ENCODE measurements at regions not wholly inside any gene's neighbourhood (a gene's known extent, or its start where the extent isn't known, plus 50 kb on each side); places are given as distances from the start of the nearest gene placed in this dataset.

- no peaks in the 10 kb centered on the region for H3K4me1 ChIP-seq (ENCODE audit: control insufficient read depth in 2 of 2, insufficient read depth in 2 of 2, low read length in 2 of 2)
- H3K36me3 ChIP-seq (ENCODE audit: control insufficient read depth in 2 of 2, insufficient read depth in 2 of 2, low read length in 2 of 2), result no peaks in the 10 kb centered on the region
- no peaks in the 10 kb centered on the region for H3K27me3 ChIP-seq (ENCODE audit: control insufficient read depth in 2 of 2, insufficient read depth in 2 of 2, low read length in 2 of 2)
- H3K27ac ChIP-seq (ENCODE audit: low read depth in 2 of 2, low read length in 2 of 2), result no peak overlapping the region
- H3K9ac ChIP-seq (ENCODE audit: low read depth in 1 of 2, low read length in 2 of 2), result no peak overlapping the region
- no peaks in the 10 kb centered on the region for H3K9me3 ChIP-seq (ENCODE audit: control insufficient read depth in 2 of 2, low read length in 2 of 2)
- H3K4me3 ChIP-seq (ENCODE audit: low read length in 2 of 2), result no peak overlapping the region
Observed at GRCh38 chr2:65850695-65851094, 418.3 kb upstream of the SPRED2 start.

GRCh38 chr2:65846989-65847678 lies 414.7 kb upstream of the SPRED2 start:
- Histone ChIP-seq H3K4me3 (ENCODE audit: low read length in 2 of 2) (no peak overlapping the region), H3K27ac (ENCODE audit: low read depth in 2 of 2, low read length in 2 of 2) (no peak overlapping the region), H3K9me3 (ENCODE audit: control insufficient read depth in 2 of 2, low read length in 2 of 2) (no peaks in the 10 kb centered on the region), H3K27me3 (ENCODE audit: control insufficient read depth in 2 of 2, insufficient read depth in 2 of 2, low read length in 2 of 2) (no peaks in the 10 kb centered on the region), H3K9ac (ENCODE audit: low read depth in 1 of 2, low read length in 2 of 2) (no peak overlapping the region), H3K36me3 (ENCODE audit: control insufficient read depth in 2 of 2, insufficient read depth in 2 of 2, low read length in 2 of 2) (no peaks in the 10 kb centered on the region), H3K4me1 (ENCODE audit: control insufficient read depth in 2 of 2, insufficient read depth in 2 of 2, low read length in 2 of 2) (no peaks in the 10 kb centered on the region)

GRCh38 chr2:65845442-65846182 lies 413.2 kb upstream of the SPRED2 start:
- Histone ChIP-seq H3K9me3 (ENCODE audit: control insufficient read depth in 2 of 2, low read length in 2 of 2) (no peaks in the 10 kb centered on the region), H3K36me3 (ENCODE audit: control insufficient read depth in 2 of 2, insufficient read depth in 2 of 2, low read length in 2 of 2) (no peaks in the 10 kb centered on the region), H3K27me3 (ENCODE audit: control insufficient read depth in 2 of 2, insufficient read depth in 2 of 2, low read length in 2 of 2) (no peaks in the 10 kb centered on the region), H3K4me3 (ENCODE audit: low read length in 2 of 2) (no peak overlapping the region), H3K9ac (ENCODE audit: low read depth in 1 of 2, low read length in 2 of 2) (no peak overlapping the region), H3K4me1 (ENCODE audit: control insufficient read depth in 2 of 2, insufficient read depth in 2 of 2, low read length in 2 of 2) (no peaks in the 10 kb centered on the region), H3K27ac (ENCODE audit: low read depth in 2 of 2, low read length in 2 of 2) (no peak overlapping the region)

DNA sequence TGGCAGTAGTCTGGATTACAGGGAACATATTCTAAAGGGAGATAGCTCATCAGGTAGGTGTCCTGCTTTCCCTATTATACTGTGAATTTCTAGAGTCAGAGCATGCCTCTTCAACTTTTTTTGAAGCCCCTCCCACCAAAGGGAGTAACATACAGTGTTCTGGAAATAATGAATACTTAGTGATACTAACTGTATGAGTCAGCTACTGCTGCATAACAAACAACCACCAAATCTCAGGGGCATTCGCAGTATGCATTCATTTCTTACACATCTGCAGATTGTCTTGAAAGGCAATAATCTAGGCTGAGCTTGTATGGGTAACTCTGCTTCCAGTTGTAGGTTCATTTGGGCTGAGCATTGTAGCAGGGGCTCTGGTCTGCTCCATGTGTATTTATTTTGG lies 409.7 kb upstream of the SPRED2 start:
- Histone ChIP-seq H3K4me1 (ENCODE audit: control insufficient read depth in 2 of 2, insufficient read depth in 2 of 2, low read length in 2 of 2) (no peaks in the 10 kb centered on the region), H3K27me3 (ENCODE audit: control insufficient read depth in 2 of 2, insufficient read depth in 2 of 2, low read length in 2 of 2) (no peaks in the 10 kb centered on the region), H3K27ac (ENCODE audit: low read depth in 2 of 2, low read length in 2 of 2) (no peak overlapping the region), H3K9me3 (ENCODE audit: control insufficient read depth in 2 of 2, low read length in 2 of 2) (no peaks in the 10 kb centered on the region), H3K4me3 (ENCODE audit: low read length in 2 of 2) (no peak overlapping the region), H3K9ac (ENCODE audit: low read depth in 1 of 2, low read length in 2 of 2) (no peak overlapping the region), H3K36me3 (ENCODE audit: control insufficient read depth in 2 of 2, insufficient read depth in 2 of 2, low read length in 2 of 2) (no peaks in the 10 kb centered on the region)

GRCh38 chr2:65835975-65836549 lies 403.7 kb upstream of the SPRED2 start:
- H3K27ac ChIP-seq (ENCODE audit: low read depth in 2 of 2, low read length in 2 of 2), result no peak overlapping the region
- H3K9ac ChIP-seq (ENCODE audit: low read depth in 1 of 2, low read length in 2 of 2), result no peak overlapping the region
- H3K27me3 ChIP-seq (ENCODE audit: control insufficient read depth in 2 of 2, insufficient read depth in 2 of 2, low read length in 2 of 2), result no peaks in the 10 kb centered on the region
- H3K36me3 ChIP-seq (ENCODE audit: control insufficient read depth in 2 of 2, insufficient read depth in 2 of 2, low read length in 2 of 2), result no peaks in the 10 kb centered on the region
- H3K9me3 ChIP-seq (ENCODE audit: control insufficient read depth in 2 of 2, low read length in 2 of 2), result no peaks in the 10 kb centered on the region
- H3K4me3 ChIP-seq (ENCODE audit: low read length in 2 of 2), result no peak overlapping the region
- no peaks in the 10 kb centered on the region for H3K4me1 ChIP-seq (ENCODE audit: control insufficient read depth in 2 of 2, insufficient read depth in 2 of 2, low read length in 2 of 2)

GRCh38 chr2:65834771-65835475 lies 402.5 kb upstream of the SPRED2 start:
- Histone ChIP-seq H3K27ac (ENCODE audit: low read depth in 2 of 2, low read length in 2 of 2) (no peak overlapping the region), H3K27me3 (ENCODE audit: control insufficient read depth in 2 of 2, insufficient read depth in 2 of 2, low read length in 2 of 2) (no peaks in the 10 kb centered on the region), H3K4me3 (ENCODE audit: low read length in 2 of 2) (no peak overlapping the region), H3K9ac (ENCODE audit: low read depth in 1 of 2, low read length in 2 of 2) (no peak overlapping the region), H3K9me3 (ENCODE audit: control insufficient read depth in 2 of 2, low read length in 2 of 2) (no peaks in the 10 kb centered on the region), H3K4me1 (ENCODE audit: control insufficient read depth in 2 of 2, insufficient read depth in 2 of 2, low read length in 2 of 2) (no peaks in the 10 kb centered on the region), H3K36me3 (ENCODE audit: control insufficient read depth in 2 of 2, insufficient read depth in 2 of 2, low read length in 2 of 2) (no peaks in the 10 kb centered on the region)

GRCh38 chr2:65834062-65834461 lies 401.7 kb upstream of the SPRED2 start:
- no peak overlapping the region for H3K27ac ChIP-seq (ENCODE audit: low read depth in 2 of 2, low read length in 2 of 2)
- H3K36me3 ChIP-seq (ENCODE audit: control insufficient read depth in 2 of 2, insufficient read depth in 2 of 2, low read length in 2 of 2), result no peaks in the 10 kb centered on the region
- no peaks in the 10 kb centered on the region for H3K4me1 ChIP-seq (ENCODE audit: control insufficient read depth in 2 of 2, insufficient read depth in 2 of 2, low read length in 2 of 2)
- no peak overlapping the region for H3K4me3 ChIP-seq (ENCODE audit: low read length in 2 of 2)
- no peak overlapping the region for H3K9ac ChIP-seq (ENCODE audit: low read depth in 1 of 2, low read length in 2 of 2)
- H3K9me3 ChIP-seq (ENCODE audit: control insufficient read depth in 2 of 2, low read length in 2 of 2), result no peaks in the 10 kb centered on the region
- H3K27me3 ChIP-seq (ENCODE audit: control insufficient read depth in 2 of 2, insufficient read depth in 2 of 2, low read length in 2 of 2), result no peaks in the 10 kb centered on the region

GRCh38 chr2:65831509-65831908 lies 399.1 kb upstream of the SPRED2 start:
- Histone ChIP-seq H3K9ac (ENCODE audit: low read depth in 1 of 2, low read length in 2 of 2) (no peak overlapping the region), H3K4me3 (ENCODE audit: low read length in 2 of 2) (no peak overlapping the region), H3K4me1 (ENCODE audit: control insufficient read depth in 2 of 2, insufficient read depth in 2 of 2, low read length in 2 of 2) (no peaks in the 10 kb centered on the region), H3K27ac (ENCODE audit: low read depth in 2 of 2, low read length in 2 of 2) (no peak overlapping the region), H3K36me3 (ENCODE audit: control insufficient read depth in 2 of 2, insufficient read depth in 2 of 2, low read length in 2 of 2) (no peaks in the 10 kb centered on the region), H3K9me3 (ENCODE audit: control insufficient read depth in 2 of 2, low read length in 2 of 2) (no peaks in the 10 kb centered on the region), H3K27me3 (ENCODE audit: control insufficient read depth in 2 of 2, insufficient read depth in 2 of 2, low read length in 2 of 2) (no peaks in the 10 kb centered on the region)

DNA sequence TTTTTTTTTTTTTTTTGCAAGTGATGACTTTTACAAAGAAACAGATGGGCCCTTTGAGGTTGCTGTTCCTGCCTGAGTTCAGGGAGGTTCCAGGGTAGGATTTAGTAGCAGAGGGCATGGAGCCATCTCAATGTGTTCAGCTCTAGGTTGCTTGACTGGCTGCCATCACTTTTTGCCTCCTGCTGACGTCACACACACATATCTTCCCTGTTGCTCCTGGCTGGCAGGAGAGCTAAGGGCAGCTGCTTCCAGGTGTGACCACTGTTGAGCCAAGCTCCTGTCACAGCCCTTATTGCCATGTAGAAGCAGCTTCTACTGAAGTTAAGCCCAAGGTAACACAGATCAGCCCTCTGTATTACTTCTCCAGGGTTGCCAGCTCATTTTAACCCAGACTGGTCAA lies 394.2 kb upstream of the SPRED2 start:
- Histone ChIP-seq H3K4me1 (ENCODE audit: control insufficient read depth in 2 of 2, insufficient read depth in 2 of 2, low read length in 2 of 2) (no peaks in the 10 kb centered on the region), H3K27me3 (ENCODE audit: control insufficient read depth in 2 of 2, insufficient read depth in 2 of 2, low read length in 2 of 2) (no peaks in the 10 kb centered on the region), H3K9ac (ENCODE audit: low read depth in 1 of 2, low read length in 2 of 2) (no peak overlapping the region), H3K4me3 (ENCODE audit: low read length in 2 of 2) (no peak overlapping the region), H3K27ac (ENCODE audit: low read depth in 2 of 2, low read length in 2 of 2) (no peak overlapping the region), H3K9me3 (ENCODE audit: control insufficient read depth in 2 of 2, low read length in 2 of 2) (no peaks in the 10 kb centered on the region), H3K36me3 (ENCODE audit: control insufficient read depth in 2 of 2, insufficient read depth in 2 of 2, low read length in 2 of 2) (no peaks in the 10 kb centered on the region)

GRCh38 chr2:65823511-65823910 lies 391.1 kb upstream of the SPRED2 start:
- H3K9ac ChIP-seq (ENCODE audit: low read depth in 1 of 2, low read length in 2 of 2), result no peak overlapping the region
- H3K4me3 ChIP-seq (ENCODE audit: low read length in 2 of 2), result no peak overlapping the region
- H3K4me1 ChIP-seq (ENCODE audit: control insufficient read depth in 2 of 2, insufficient read depth in 2 of 2, low read length in 2 of 2), result no peaks in the 10 kb centered on the region
- H3K27ac ChIP-seq (ENCODE audit: low read depth in 2 of 2, low read length in 2 of 2), result no peak overlapping the region
- H3K27me3 ChIP-seq (ENCODE audit: control insufficient read depth in 2 of 2, insufficient read depth in 2 of 2, low read length in 2 of 2), result no peaks in the 10 kb centered on the region
- no peaks in the 10 kb centered on the region for H3K36me3 ChIP-seq (ENCODE audit: control insufficient read depth in 2 of 2, insufficient read depth in 2 of 2, low read length in 2 of 2)
- no peaks in the 10 kb centered on the region for H3K9me3 ChIP-seq (ENCODE audit: control insufficient read depth in 2 of 2, low read length in 2 of 2)

All from mucosa of rectum (tissue), 2 donors.